ENCODE measurements at regions not wholly inside any gene's neighbourhood (a gene's known extent, or its start where the extent isn't known, plus 50 kb on each side); places are given as distances from the start of the nearest gene placed in this dataset.

- TF ChIP-seq, protein P1, sequence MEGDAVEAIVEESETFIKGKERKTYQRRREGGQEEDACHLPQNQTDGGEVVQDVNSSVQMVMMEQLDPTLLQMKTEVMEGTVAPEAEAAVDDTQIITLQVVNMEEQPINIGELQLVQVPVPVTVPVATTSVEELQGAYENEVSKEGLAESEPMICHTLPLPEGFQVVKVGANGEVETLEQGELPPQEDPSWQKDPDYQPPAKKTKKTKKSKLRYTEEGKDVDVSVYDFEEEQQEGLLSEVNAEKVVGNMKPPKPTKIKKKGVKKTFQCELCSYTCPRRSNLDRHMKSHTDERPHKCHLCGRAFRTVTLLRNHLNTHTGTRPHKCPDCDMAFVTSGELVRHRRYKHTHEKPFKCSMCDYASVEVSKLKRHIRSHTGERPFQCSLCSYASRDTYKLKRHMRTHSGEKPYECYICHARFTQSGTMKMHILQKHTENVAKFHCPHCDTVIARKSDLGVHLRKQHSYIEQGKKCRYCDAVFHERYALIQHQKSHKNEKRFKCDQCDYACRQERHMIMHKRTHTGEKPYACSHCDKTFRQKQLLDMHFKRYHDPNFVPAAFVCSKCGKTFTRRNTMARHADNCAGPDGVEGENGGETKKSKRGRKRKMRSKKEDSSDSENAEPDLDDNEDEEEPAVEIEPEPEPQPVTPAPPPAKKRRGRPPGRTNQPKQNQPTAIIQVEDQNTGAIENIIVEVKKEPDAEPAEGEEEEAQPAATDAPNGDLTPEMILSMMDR (IDR thresholded peaks at IDR 0.05 in 2 of 3, conservative IDR thresholded peaks at IDR 0.05 in 1 of 3; ENCODE audit: borderline replicate concordance in 1 of 3, insufficient read depth in 1 of 3, low read depth in 2 of 3, low read length in 2 of 3), result no peak
- TF ChIP-seq POLR2AphosphoS5 (IDR thresholded peaks at IDR 0.05; ENCODE audit: low read depth, low read length) (no peak), JUND (IDR thresholded peaks at IDR 0.05) (no peak), RAD21 (IDR thresholded peaks at IDR 0.05; ENCODE audit: low read depth) (no peak), SIN3A (IDR thresholded peaks at IDR 0.05; ENCODE audit: low read depth) (no peak), EZH2 (IDR thresholded peaks at IDR 0.05) (no peak), EZH2phosphoT487 (IDR thresholded peaks at IDR 0.05; ENCODE audit: borderline replicate concordance) (no peak), POLR2A (IDR thresholded peaks at IDR 0.05; ENCODE audit: borderline replicate concordance, extremely low read depth, insufficient read depth, insufficient read length) (no peak)
- TF ChIP-seq, protein P2, sequence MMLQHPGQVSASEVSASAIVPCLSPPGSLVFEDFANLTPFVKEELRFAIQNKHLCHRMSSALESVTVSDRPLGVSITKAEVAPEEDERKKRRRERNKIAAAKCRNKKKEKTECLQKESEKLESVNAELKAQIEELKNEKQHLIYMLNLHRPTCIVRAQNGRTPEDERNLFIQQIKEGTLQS (IDR thresholded peaks at IDR 0.05), result no peak
- TF ChIP-seq, protein P3, sequence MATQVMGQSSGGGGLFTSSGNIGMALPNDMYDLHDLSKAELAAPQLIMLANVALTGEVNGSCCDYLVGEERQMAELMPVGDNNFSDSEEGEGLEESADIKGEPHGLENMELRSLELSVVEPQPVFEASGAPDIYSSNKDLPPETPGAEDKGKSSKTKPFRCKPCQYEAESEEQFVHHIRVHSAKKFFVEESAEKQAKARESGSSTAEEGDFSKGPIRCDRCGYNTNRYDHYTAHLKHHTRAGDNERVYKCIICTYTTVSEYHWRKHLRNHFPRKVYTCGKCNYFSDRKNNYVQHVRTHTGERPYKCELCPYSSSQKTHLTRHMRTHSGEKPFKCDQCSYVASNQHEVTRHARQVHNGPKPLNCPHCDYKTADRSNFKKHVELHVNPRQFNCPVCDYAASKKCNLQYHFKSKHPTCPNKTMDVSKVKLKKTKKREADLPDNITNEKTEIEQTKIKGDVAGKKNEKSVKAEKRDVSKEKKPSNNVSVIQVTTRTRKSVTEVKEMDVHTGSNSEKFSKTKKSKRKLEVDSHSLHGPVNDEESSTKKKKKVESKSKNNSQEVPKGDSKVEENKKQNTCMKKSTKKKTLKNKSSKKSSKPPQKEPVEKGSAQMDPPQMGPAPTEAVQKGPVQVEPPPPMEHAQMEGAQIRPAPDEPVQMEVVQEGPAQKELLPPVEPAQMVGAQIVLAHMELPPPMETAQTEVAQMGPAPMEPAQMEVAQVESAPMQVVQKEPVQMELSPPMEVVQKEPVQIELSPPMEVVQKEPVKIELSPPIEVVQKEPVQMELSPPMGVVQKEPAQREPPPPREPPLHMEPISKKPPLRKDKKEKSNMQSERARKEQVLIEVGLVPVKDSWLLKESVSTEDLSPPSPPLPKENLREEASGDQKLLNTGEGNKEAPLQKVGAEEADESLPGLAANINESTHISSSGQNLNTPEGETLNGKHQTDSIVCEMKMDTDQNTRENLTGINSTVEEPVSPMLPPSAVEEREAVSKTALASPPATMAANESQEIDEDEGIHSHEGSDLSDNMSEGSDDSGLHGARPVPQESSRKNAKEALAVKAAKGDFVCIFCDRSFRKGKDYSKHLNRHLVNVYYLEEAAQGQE (IDR thresholded peaks at IDR 0.05; ENCODE audit: low read depth), result no peak
These were observed 368.3 kb upstream of the MANEA start for GRCh38 chr6:95209074-95209473.
